PC-3 (cell line): ENCODE measurements at regions not wholly inside any gene's neighbourhood (a gene's known extent, or its start where the extent isn't known, plus 50 kb on each side); places are given as distances from the start of the nearest gene placed in this dataset.

Experiments
- EZH2 ChIP-seq: fragments of 300-600 bp; sonication (generic); IDR thresholded peaks from one replicate; pipeline ENCODE4 v1.6.1; 2017; ENCODE audit warnings: antibody characterized with exemption, mild to moderate bottlenecking, low read length; ENCODE audit not compliant: unreplicated experiment
- TF ChIP-seq, protein P1 (sequence below): fragments of 300-600 bp; sonication (generic); conservative IDR thresholded peaks from 2 replicates; pipeline ENCODE4 v1.5.1; 2017; ENCODE audit warnings: antibody characterized with exemption, low read depth, mild to moderate bottlenecking, low read length

DNA sequence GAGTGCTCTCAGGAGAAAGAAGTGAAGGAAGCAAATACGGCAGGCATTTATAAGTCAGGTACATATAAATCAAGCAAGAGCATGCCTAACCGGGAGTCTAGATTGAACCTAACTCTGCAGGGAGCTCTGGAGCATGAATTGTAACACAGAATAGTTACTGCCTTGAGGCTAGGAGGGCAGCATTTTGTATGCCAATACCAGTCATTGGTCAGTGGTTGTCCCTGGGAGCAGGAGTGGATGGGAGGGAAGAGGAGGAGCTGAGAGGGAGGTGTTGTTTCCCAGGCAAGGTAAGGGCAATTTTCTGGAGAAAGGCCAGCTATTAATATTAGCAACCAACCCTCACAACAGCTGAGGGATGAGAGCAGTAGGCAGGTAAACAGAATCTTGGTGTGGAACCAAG is 224.7 kb upstream of the DCAF8L1 start:
- TF ChIP-seq, protein P1, sequence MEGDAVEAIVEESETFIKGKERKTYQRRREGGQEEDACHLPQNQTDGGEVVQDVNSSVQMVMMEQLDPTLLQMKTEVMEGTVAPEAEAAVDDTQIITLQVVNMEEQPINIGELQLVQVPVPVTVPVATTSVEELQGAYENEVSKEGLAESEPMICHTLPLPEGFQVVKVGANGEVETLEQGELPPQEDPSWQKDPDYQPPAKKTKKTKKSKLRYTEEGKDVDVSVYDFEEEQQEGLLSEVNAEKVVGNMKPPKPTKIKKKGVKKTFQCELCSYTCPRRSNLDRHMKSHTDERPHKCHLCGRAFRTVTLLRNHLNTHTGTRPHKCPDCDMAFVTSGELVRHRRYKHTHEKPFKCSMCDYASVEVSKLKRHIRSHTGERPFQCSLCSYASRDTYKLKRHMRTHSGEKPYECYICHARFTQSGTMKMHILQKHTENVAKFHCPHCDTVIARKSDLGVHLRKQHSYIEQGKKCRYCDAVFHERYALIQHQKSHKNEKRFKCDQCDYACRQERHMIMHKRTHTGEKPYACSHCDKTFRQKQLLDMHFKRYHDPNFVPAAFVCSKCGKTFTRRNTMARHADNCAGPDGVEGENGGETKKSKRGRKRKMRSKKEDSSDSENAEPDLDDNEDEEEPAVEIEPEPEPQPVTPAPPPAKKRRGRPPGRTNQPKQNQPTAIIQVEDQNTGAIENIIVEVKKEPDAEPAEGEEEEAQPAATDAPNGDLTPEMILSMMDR, result no peak
- TF ChIP-seq EZH2, result no peak
